GM19238 (cell line): ENCODE measurements at regions not wholly inside any gene's neighbourhood (a gene's known extent, or its start where the extent isn't known, plus 50 kb on each side); places are given as distances from the start of the nearest gene placed in this dataset.
"Not testable (repeated sequence)": the region's sequence is repeated elsewhere in the genome, so short reads cannot be mapped to it uniquely, and the experiment has no call there.

Experiments
- DNase-seq: peaks from one replicate; pipeline ENCODE4 v3.0.0; 2011; ENCODE audit warnings: low spot score; ENCODE audit not compliant: insufficient read length

- no peak for DNase-seq
Observed at GRCh38 chr5:155489949-155490348, 476.4 kb downstream of the KIF4B start.

GRCh38 chr5:155492191-155492590, 478.6 kb downstream of the KIF4B start:
- DNase-seq, result no peak

- no peak for DNase-seq
Observed at GRCh38 chr5:155504606-155505005, 491.1 kb downstream of the KIF4B start.

GRCh38 chr5:155507363-155507762, 493.8 kb downstream of the KIF4B start:
- DNase-seq, result no peak

GRCh38 chr5:155508673-155509072, 495.1 kb downstream of the KIF4B start:
- DNase-seq, result no peak

GRCh38 chr5:155512329-155512728, 498.8 kb downstream of the KIF4B start:
- DNase-seq, result no peak

GRCh38 chr5:155514105-155514563, 500.6 kb downstream of the KIF4B start:
- no peak for DNase-seq

GRCh38 chr5:155522540-155522939, 509.0 kb downstream of the KIF4B start:
- DNase-seq, result no peak

GRCh38 chr5:155529362-155529761, 515.8 kb downstream of the KIF4B start:
- no peak for DNase-seq

- no peak for DNase-seq
Observed at GRCh38 chr5:155530046-155530445, 516.5 kb downstream of the KIF4B start.

- no peak for DNase-seq
Observed at GRCh38 chr5:155532621-155533311, 519.2 kb downstream of the KIF4B start.

- no peak for DNase-seq
Observed at GRCh38 chr5:155540000-155540595, 526.5 kb downstream of the KIF4B start.

GRCh38 chr5:155546075-155546474, 532.5 kb downstream of the KIF4B start:
- no peak for DNase-seq

GRCh38 chr5:155554500-155554899, 540.9 kb downstream of the KIF4B start:
- no peak for DNase-seq

- DNase-seq, result no peak
Observed at GRCh38 chr5:155556222-155556621, 542.7 kb downstream of the KIF4B start.

- DNase-seq, result no peak
Observed at GRCh38 chr5:155556700-155557099, 543.1 kb downstream of the KIF4B start.

GRCh38 chr5:155562158-155562557, 548.6 kb downstream of the KIF4B start:
- DNase-seq, result no peak

GRCh38 chr5:155564541-155564940, 551.0 kb downstream of the KIF4B start:
- no peak for DNase-seq

- no peak for DNase-seq
Observed at GRCh38 chr5:155575861-155576260, 562.3 kb downstream of the KIF4B start.

GRCh38 chr5:155586808-155587207, 573.3 kb downstream of the KIF4B start:
- DNase-seq, result not testable (repeated sequence)

- DNase-seq, result no peak
Observed at GRCh38 chr5:155587458-155587857, 573.9 kb downstream of the KIF4B start.

GRCh38 chr5:155591273-155591672, 577.7 kb downstream of the KIF4B start:
- no peak for DNase-seq

GRCh38 chr5:155594270-155594669, 580.7 kb downstream of the KIF4B start:
- no peak for DNase-seq
